Astrocyte of the cerebellum (primary cell): ENCODE measurements at regions not wholly inside any gene's neighbourhood (a gene's known extent, or its start where the extent isn't known, plus 50 kb on each side); places are given as distances from the start of the nearest gene placed in this dataset.
"Not testable (repeated sequence)": the region's sequence is repeated elsewhere in the genome, so short reads cannot be mapped to it uniquely, and the experiment has no call there.

Experiments
- DNase-seq: peaks from one replicate; pipeline ENCODE4 v3.0.0-alpha.2; 2011; ENCODE audit warnings: low read depth
- H3K4me3 ChIP-seq: 2 replicates; pipeline ENCODE4 v1.5.1; 2011; ENCODE audit warnings: mild to moderate bottlenecking, low read depth, low read length, moderate library complexity
- in situ Hi-C: cut with HindIII; loops from 2 replicates; pipeline ENCODE4 v1.10.0; 2017; ENCODE audit warnings: low sequenced_read_pairs
- TF ChIP-seq, protein P1 (sequence below): IDR thresholded peaks from 2 replicates; pipeline ENCODE4 v1.5.1; 2012; ENCODE audit warnings: low read length, low read depth, moderate library complexity, mild to moderate bottlenecking; ENCODE audit errors: missing control alignments

DNA sequence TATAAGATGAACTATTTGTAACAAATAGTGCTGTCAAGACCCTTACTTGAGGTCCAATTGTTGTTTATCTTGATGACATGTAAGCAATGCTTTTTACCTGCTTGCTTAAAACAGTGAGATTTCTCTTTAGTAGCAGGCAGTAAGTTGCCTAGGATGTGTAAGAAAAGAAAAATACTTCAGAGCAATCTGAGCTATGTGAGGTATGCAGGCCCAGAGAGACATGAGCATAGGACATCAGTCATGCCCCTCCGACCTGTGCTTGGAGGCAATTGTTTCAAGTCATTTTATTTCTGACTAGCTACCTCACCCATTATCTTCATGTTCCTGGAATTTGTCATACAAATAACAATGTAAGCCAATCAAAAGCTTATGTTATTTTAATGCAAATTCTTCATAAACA is 930.6 kb upstream of the FBXO33 start:
- in situ Hi-C loops = no loop called here
- H3K4me3 ChIP-seq = no peak overlapping the region
- no peak for DNase-seq
- TF ChIP-seq, protein P1, sequence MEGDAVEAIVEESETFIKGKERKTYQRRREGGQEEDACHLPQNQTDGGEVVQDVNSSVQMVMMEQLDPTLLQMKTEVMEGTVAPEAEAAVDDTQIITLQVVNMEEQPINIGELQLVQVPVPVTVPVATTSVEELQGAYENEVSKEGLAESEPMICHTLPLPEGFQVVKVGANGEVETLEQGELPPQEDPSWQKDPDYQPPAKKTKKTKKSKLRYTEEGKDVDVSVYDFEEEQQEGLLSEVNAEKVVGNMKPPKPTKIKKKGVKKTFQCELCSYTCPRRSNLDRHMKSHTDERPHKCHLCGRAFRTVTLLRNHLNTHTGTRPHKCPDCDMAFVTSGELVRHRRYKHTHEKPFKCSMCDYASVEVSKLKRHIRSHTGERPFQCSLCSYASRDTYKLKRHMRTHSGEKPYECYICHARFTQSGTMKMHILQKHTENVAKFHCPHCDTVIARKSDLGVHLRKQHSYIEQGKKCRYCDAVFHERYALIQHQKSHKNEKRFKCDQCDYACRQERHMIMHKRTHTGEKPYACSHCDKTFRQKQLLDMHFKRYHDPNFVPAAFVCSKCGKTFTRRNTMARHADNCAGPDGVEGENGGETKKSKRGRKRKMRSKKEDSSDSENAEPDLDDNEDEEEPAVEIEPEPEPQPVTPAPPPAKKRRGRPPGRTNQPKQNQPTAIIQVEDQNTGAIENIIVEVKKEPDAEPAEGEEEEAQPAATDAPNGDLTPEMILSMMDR = no peak

DNA sequence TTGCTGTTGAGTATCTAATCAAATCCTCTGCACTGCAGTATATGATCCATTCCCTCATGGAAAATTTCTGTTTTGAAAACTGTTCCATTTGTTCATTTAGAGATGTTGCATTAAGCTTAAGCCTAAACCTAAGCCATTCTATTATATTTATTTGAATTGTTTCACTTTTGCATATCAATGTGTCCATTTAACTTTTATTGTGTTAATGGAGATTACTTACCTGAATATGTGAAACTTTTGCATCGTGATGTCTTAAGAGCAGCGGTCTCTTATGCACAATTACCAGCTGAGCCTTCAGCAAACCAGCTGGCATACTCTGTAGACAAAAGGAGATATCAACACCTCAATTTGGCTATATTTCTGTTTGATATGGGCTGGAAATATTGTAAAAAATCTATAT is 922.5 kb upstream of the FBXO33 start:
- TF ChIP-seq, protein P1 = no peak
- no peak for DNase-seq
- in situ Hi-C loops = no loop called here
- H3K4me3 ChIP-seq = no peak overlapping the region

DNA sequence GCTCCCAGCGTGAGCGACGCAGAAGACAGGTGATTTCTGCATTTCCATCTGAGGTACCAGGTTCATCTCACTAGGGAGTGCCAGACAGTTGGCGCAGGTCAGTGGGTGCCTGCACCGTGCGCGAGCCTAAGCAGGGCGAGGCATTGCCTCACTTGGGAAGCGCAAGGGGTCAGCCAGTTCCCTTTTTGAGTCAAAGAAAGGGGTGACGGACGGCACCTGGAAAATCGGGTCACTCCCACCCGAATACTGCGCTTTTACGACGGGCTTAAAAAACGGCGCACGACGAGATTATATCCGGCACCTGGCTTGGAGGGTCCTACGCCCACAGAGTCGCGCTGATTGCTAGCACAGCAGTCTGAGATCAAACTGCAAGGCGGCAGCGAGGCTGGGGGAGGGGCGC is 915.9 kb upstream of the FBXO33 start:
- H3K4me3 ChIP-seq, in situ Hi-C loops, DNase-seq: not testable (repeated sequence)

DNA sequence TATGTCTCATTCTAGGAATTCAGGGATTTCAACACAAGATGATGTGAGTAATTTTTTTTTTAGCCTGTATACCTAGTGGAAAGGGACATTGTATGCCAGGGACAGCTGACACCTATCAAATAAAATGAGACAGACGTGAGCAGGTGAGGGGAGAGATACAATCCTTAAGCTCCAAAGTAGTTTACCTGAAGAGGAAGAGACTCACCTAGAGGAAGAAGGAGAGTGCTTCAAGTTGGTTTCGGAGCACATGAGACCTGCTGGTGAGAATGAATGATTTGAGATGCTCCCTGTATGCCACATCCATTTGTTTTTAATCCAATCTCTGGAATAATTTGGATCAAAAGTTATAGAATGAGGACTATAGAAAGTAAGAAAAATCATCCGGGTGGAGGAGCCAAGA is 915.4 kb upstream of the FBXO33 start:
- no peak for DNase-seq
- H3K4me3 ChIP-seq = no peak overlapping the region
- in situ Hi-C loops = no loop called here
- TF ChIP-seq, protein P1 = no peak

DNA sequence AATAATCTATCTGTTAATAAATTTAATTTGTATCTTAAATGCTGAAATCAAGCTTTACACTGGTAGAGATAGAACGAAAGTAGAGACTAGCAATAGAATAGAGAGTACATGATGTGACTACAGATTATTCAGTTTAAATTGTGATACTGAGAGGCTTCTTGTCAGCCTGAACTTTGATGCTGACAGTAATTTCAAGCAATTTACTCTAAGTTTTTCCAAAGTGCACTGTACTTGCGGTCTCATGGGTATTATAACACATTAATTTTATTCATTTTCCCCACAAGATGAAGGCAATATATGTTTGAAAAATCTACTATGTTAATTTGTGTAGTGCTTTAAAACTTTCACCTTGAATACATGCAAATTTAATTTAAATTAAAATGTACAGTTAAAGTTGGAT is 914.0 kb upstream of the FBXO33 start:
- H3K4me3 ChIP-seq = no peak overlapping the region
- in situ Hi-C loops = no loop called here
- DNase-seq = no peak
- TF ChIP-seq, protein P1 = no peak

DNA sequence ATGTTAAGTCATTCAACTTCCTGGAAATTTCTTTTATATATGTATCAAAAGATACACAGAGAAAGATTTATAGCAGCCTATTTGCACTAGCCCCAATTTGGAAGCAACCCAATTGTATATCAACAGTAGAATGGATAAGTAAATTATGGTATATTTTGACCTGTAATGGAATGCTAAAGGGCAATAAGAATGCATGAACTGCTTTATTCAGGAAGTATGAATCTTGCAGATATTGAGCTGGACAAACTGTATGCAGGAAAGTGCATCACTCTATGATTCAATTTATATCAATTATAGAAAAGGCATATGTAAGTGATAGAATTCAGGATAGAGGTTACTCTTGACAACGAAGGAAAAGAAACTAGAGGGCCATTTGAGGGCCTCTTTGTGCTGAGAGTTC is 913.1 kb upstream of the FBXO33 start:
- in situ Hi-C loops = no loop called here
- DNase-seq = no peak
- H3K4me3 ChIP-seq = no peak overlapping the region
- TF ChIP-seq, protein P1 = no peak

DNA sequence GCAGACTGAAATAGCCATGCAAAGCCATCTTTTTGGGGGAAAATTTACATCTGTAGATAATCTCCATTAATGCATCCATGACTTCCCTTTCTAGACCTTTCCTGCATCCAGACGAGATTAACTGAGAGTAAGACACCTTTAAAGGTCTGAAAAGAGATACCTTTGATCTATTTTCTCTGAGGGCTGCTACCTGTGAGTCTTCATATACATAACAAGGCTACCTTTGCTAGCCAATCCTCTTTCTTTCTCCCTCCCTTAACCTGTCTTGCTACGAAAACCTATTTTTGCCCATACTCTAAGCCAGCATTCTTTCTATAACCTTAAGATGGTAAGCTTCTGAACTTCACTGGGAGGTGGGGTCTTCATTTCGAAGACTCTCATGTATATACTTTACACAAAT is 908.5 kb upstream of the FBXO33 start:
- TF ChIP-seq, protein P1 = no peak
- no peak for DNase-seq
- no peak overlapping the region for H3K4me3 ChIP-seq
- in situ Hi-C loops = no loop called here
